Left cardiac atrium (tissue), 4 donors: ENCODE measurements at regions not wholly inside any gene's neighbourhood (a gene's known extent, or its start where the extent isn't known, plus 50 kb on each side); places are given as distances from the start of the nearest gene placed in this dataset.

Source experiments
- ATAC-seq, 2 donors: fragments of 200-7000 bp; cut with Tn5 transposase; one replicate each; pipeline ENCODE4 v1.9.1; 2020; ENCODE audit warnings: mild to moderate bottlenecking in 2 of 2, moderate library complexity in 2 of 2
- DNase-seq: peaks from one replicate; pipeline ENCODE4 v3.0.0-alpha.2; 2020
- intact Hi-C, 2 donors: fragments of 100-400 bp; cut with DNase I; formaldehyde crosslinking; loops; one replicate each; pipeline versions ENCODE4 v1.14.1 to v1.15.1; 2022 to 2023
- donor health status: DM: no; HTN: yes; CAD: no.
- donor health status: DM: no; HTN: yes; CAD: no; lungs with severe emphysema.
- donor health status: DM: yes; HTN: yes; CAD: no.
- donor health status: Dilated cardiomyopathy.

DNA sequence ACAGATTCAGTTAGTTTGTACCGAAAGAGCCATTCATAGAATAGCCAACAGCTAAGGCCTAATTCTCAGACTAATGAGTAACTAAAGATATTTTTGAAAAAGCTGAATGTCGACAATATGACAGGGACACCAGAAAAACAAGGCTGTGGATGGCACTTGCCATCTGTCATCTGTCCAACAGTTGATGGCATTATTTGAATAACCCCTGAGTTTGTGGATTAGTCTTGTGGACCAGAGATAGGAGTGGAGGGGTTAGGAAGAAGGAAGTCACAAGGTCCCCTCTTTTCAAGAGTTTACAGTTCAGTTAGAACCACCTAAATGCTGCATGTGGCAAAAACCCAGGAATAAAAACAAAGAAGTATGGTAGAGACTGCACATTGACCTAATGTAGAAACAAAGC is 356.5 kb upstream of the DUSP10 start:
- intact Hi-C loops = loop anchor here in 1 of 2 donors (5.0 kb wide), 1 partner anchor 354 kb away; no protein-coding TSS in a partner anchor
- no peak for ATAC-seq
- DNase-seq = no peak

DNA sequence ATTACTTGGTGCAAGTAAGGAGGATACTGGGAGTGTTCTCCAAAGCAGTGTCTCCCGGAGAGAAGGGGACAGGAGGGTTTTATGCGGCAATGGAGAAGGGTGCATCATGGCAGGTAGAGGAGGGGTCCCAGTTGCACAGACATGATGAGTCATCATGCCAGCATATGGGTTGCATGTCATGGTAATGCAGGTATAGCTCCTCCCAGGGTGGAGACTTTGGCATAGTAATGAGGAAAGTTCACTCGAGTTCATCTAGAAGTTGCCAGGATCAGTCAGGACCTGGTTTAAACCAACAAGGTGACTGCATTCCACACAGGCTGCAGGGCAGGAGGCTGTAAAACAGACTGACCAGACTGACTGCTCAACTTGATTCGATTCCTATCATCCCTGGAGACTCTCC is 355.7 kb upstream of the DUSP10 start:
- no peak for ATAC-seq
- intact Hi-C loops = loop anchor here in 1 of 2 donors (5.0 kb wide), 1 partner anchor 355 kb away; no protein-coding TSS in a partner anchor
- DNase-seq = no peak

DNA sequence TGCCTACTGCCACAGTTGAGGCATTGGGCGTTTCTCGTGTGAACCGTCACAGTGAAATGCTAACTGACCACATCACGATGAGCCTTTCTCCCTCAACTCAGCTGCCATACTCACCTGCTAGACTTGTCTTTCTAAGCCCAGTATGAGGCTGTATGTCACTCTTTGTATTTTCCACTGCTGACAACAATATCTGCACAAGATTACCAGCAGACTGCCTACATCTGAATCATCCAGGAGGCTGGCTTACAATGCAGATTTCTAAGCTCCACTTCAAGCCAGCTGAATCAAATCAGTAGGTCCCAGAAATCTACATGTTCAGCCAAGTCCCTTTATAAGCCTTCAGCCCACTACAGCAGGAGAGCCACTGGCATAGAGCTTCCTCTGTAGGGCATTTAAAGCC is 355.0 kb upstream of the DUSP10 start:
- DNase-seq = no peak
- intact Hi-C loops = loop anchor here in 1 of 2 donors (5.0 kb wide), 1 partner anchor 355 kb away; no protein-coding TSS in a partner anchor
- ATAC-seq = peak in 1 of 2 donors; percentile 73

DNA sequence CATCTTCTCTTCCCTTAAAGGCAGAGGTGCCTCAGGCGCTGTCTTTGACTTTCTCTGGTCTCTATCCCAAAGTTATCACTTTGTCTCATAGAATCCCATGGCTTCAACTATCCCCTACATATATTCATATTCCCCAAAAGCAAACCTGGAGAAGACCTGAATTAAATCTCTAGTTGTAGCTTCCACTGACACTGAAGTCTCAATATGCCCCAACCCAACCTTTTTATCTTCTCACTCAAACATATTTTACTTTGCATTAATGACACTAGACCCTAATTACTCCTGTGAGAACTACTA is 354.5 kb upstream of the DUSP10 start:
- no peak for ATAC-seq
- no peak for DNase-seq
- intact Hi-C loops = loop anchor here in 1 of 2 donors (5.0 kb wide), 1 partner anchor 356 kb away; no protein-coding TSS in a partner anchor

DNA sequence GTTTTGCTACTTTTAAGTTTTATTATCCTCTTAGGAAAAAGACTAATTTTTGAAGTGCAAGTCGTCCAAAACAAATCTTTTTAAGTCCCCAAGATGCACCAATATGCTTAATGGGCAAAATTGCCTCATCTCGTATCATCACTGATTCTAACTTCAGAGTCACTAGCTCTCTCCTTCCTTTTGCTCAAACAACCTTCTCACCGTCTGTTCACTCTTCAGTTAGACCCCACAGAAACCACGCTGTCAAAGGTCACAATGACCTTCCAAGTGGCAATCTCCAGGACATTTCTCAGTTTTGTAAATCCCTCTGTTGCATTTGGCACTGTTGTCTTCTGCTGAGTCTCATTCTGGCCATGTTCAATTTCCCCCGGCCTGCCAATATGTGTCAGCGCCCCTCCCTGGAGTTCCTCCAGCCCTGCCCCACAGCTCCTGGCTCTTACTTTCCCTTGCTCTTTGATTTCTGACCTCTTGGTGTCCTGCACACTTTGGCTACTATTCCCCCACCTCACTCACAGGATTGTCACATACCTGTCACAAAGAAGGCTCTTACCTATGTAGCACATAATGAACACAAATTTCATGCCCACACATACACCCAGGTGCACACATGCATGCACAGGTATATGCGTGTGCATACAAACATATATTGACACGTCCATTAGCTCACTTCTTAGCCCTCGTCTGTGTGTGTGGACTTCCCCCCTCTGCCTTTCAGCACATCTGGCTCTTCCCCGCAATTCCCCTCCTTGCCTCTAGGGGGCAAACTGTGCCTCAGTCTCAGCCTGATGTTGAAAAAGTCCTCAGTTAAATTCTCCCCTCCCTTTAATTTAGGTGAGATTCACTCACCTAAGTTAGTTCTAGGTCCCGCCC is 354.0 kb upstream of the DUSP10 start:
- intact Hi-C loops = loop anchor here in 1 of 2 donors (5.0 kb wide), 1 partner anchor 356 kb away; no protein-coding TSS in a partner anchor
- DNase-seq (peak; percentile 25), ATAC-seq (peak; percentile 15 to 26)

DNA sequence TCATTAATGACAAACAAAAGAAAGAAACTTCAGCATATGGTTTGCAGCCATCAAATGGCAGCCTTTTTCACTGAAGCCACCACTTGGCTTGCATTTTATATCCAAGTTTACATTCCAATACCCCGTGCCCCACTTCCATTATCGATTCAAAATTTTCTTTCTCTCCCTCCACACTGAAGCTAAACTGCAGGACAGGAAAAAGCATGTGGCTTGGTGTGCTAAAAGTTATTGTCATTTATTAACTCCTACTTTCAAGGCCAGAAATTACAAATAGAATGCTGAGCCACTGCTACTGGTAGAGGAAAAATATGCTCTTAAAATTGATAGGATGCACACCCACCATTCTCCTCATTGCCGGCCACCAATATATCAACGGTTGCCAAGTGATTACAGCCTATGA is 351.6 kb upstream of the DUSP10 start:
- DNase-seq (no peak), ATAC-seq (no peak)
- intact Hi-C loops = no loop called here

DNA sequence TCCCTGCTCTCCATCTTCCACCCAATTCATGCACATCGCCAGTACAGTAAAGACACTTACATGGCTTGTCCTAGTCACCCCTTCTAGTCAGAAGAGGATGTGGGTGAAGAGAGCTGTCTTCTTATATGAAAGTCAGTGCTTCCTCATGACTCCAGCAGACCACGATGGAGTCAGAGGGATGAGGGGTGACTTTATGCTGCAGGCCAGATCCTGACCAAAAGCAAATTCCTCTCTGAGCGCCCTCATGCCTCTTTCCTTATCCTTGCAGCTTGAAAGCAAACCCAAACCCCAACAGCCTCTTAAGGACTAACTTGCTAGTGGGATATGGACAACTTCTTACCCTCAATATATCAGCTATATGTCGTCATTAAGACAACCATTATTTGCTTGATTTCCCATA is 348.2 kb upstream of the DUSP10 start:
- DNase-seq = no peak
- intact Hi-C loops = no loop called here
- ATAC-seq = no peak

DNA sequence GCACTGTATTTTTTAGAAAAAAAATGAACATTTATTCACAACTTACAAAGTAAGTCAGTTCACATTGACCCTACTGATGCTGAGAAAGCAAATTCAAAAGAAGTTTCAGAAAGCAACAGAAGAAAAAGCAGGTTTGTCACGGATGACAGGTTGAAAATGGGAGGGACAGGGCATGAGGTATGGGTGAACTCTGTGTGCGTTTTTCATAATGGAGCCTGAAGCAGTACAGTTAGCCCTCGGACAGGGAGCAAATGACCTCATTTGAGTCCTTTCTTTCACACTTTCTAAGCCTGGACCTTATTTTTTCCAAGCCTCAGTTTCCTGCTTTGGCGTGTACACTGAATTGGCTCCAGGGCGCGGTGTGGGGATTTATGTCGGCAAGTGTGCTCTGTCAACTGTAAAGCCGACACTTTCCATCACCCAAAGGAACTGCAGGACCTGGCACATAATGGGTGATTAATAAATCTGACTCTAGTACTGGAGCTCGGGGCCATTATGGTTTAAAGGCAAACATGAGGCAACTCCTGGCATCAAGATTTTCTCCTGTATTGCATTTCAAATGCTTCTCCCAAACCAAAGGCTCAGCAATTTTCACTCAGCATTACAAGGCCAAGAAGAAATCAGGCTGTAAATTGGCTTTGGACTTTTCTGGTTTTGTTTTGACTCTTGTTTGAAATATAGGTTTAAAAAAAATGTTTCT is 345.5 kb upstream of the DUSP10 start:
- intact Hi-C loops = no loop called here
- DNase-seq (no peak), ATAC-seq (peak in 1 of 2 donors; percentile 27)

DNA sequence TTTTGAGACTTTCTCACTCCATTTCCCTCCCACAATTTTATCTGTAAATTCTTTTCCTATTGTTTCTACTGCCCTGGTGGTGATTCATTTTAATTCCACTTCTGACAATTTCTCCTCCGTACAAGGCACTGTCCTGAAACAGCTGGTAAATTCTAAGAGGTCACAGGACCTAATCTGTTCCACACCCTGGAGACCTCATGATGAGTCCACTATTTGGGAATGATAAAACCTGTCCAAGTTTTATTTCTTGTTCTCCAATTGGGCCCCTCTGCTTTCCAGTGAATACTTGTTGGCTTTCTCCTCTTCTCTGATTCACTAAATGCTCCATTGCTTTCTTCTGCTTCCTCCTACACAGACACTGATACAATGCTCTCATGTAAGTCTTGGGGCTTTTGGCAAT is 343.1 kb upstream of the DUSP10 start:
- intact Hi-C loops = no loop called here
- DNase-seq (no peak), ATAC-seq (peak in 1 of 2 donors; percentile 94)

DNA sequence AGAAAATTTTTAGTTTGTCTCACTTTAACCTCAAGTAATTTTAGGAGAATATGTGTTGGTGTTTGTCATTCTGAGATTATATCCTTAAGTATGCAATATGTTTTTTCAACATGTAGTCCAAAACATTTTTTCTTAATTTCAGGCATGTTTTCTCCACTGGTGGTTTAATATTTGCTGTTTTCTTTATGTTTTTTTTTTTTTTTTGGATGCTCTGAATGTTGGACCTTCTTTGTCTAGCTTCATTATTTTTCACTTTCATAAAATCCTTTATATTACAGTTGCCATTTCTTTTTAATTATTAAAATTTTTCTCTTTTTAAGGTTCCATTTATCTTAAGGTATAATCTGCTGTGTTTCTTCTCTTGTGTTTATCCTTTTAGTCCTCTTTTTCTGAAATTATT is 342.2 kb upstream of the DUSP10 start:
- intact Hi-C loops = no loop called here
- ATAC-seq (no peak), DNase-seq (no peak)

DNA sequence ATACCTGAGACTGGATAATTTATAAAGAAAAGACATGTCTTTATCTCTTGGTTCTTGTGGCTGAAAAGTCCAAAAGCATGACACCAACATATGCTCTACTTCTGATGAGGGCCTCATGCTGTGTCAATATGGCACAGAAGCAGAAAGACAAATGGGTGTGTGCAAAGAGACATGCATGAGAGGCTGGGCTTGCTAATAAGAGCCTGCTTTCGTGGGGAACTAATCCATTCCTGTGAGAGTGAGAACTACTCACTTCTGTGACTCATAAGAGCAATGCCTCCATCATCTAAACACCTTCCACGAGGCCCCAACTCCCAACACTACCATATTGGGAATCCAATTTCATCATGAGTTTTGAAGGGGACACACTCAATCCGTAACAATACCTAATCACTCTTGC is 340.0 kb upstream of the DUSP10 start:
- no peak for ATAC-seq
- intact Hi-C loops = no loop called here
- no peak for DNase-seq

DNA sequence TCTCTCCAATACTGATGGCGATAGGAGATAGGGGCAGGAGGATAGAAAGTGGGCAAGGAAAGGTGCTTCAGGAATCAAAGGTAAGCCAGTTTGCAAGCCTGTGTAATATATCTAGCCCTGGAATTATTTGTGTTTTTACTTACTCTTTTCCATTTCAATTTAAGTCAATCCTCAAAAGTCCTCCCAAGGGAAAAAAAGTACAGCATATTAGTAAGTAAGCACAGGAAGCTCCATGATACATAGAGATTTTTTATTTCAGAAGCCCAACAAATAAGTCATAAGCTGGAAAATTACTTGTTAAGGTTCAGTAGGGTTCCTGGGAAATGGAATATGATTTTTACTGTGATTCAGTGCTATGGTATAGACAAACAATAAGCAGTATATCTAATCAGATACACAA is 337.7 kb upstream of the DUSP10 start:
- DNase-seq = no peak
- intact Hi-C loops = no loop called here
- ATAC-seq = no peak

DNA sequence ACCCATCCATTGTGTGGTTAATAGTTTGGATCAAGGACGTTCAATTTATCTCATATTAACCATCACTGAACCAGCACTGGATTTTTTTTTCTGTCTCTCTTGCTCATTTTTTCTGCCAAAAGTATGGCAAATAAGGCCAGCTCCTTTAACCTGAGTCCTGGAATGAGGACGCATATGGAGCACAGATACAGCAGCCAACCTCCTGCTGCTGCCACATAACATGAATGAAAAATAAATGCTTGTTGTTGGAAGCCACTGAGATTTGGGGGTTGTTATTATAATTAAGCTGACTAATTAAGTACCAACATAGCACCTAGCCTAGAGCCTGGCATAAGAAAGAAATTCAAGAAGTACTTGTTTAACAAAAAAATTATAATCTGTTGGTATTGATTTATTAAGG is 335.3 kb upstream of the DUSP10 start:
- ATAC-seq (no peak), DNase-seq (no peak)
- intact Hi-C loops = no loop called here

DNA sequence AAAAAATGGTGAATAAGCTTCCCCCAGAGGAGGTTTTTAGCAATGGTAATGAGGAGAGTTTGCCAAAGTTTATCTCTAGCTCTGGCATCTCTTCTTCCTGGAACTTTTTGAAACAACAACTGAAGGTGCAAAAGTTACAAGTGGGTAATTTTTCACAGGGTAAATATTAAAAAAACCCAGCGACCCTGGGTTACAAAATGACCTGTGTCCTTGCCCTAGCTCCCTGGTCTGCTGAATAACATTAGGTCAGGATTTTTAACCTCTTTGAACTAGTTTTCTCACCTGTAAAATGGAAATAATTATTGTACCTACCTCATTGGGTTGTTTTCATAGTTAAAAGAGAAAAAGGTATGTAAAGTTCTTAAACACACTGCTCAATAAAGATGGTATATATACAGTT is 332.4 kb upstream of the DUSP10 start:
- no peak for ATAC-seq
- DNase-seq = no peak
- intact Hi-C loops = no loop called here

DNA sequence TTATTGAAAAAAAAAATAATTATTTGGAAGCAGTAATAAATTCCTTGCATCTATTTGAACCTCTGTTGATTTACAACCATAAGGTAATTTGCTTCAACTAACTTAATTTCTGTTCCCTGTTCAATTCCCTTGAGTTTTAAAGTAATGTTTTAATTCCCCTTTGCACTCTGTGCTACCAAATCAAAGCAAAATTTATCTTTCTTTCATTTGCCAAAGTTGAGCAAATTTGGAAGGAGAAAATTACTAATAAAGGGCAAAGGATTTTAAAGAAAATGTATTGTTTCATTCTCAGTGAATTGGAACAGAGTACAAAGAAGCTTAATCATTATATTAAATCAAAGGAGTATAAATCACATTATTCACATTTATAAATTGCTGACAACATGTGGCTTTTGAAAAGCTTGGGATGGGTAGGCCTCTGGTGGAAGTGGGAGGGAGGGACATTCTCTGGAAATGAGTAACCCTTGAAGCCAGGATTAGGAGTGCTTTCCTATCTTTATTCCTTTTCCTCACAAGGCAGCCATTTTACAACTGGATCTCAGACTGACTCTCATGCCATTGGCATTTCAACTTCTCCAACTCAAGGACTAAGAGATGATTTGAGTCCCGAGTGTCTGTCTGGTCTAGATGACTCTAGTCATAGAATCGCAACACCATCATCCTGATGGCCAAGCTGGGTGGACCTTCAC is 331.6 kb upstream of the DUSP10 start:
- peak in 1 of 2 donors; percentile 70 for ATAC-seq

DNA sequence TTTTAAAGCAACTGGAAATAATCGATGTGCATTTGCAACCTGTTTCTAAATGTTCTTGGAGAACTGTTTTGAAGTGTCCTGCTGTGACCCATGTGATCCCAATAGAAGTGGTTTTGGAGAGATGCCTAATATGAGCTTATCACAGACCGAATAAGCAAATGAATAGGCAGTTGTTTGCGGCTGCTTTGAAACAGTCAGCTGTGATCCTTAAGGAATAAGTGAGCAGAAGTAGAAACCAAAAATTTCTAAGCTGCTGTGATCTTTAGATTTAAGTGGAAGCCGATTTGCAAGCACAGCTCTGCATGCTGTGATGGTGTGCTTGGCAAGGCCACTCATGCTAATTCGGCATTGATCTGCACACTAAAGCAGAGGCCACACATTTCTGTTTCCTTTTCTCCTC is 329.5 kb upstream of the DUSP10 start:
- no peak for DNase-seq
- ATAC-seq = peak; percentile 61 to 65
- intact Hi-C loops = no loop called here

More for the DNA sequence above, 331.6 kb upstream of the DUSP10 start:
- DNase-seq = no peak
- intact Hi-C loops = no loop called here

DNA sequence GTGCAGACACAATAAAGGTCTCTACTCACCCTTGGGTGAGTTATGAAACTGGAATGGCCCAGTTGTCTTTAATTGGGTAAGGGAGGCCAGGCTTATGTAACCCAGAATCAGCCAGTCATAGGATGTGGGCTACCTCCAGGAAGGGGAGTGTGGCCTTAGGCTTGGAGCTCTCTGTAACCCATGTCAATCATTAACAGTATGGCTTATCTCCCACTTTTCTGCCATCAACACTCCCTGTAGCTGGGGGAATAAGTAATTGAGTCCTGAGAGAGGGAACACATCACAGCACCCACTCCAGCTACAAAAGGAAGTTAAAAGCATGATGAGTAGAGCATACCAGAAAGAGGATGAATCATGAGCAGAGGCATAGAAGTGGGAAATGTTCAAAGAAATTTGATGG is 327.0 kb upstream of the DUSP10 start:
- intact Hi-C loops = no loop called here
- ATAC-seq = no peak
- no peak for DNase-seq

DNA sequence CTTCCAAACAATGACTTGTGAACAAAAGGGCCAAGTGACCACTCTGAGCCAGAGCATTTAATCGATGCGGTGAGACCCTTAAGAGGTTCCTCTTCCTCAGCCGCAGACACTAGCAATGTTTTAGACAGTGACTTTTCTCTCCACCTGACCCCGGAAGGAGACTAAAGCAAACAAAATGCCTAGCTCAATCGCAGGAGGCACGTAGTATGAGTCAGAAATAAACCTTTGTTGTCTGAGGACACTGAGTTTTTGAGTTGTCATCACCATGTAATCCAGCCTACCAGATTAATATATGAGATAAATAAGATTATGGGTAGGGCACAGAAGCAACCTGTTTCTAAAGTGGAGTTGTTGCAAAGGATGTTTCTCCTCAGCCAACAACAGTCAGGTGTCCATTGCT is 326.2 kb upstream of the DUSP10 start:
- intact Hi-C loops = no loop called here
- ATAC-seq = no peak
- no peak for DNase-seq

DNA sequence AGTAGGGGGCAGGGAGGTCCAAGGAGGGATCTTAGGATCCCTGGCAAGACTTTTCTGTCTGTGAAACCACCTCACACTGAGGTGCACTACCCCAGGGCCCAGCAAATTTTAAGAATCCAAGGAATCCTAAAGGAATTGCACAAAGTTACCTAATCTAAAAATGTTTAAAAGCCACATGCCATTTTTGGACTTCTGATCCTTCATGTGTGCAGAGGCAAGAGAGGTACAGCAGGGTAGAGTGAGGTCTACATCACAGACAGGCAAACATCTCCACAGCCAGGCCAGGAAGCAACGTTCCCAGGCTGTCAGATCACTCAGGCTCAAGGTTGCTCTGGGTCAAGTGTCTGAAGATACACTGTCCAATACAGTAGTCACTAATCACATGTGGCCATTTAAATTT is 324.6 kb upstream of the DUSP10 start:
- ATAC-seq = no peak
- intact Hi-C loops = no loop called here
- no peak for DNase-seq

DNA sequence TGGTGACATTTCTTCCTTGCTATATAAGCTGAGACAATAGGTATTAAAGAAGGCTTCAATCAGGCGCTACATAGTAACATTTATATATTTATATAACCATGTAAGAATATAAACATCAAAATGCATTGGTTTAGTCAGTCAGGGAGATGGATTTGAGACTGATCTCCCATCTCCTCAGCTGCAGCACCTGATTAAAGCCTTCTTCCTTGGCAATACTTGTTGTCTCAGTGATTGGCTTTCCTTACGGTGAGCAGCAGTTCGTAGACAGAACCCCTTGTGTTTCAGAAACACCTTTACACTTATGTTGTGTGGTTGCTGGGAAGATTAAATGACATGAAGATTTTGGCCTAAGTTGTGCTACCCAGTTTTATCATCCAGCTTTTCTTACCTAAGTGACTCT is 323.3 kb upstream of the DUSP10 start:
- DNase-seq = no peak
- intact Hi-C loops = no loop called here
- ATAC-seq = no peak
